Activated CD8-positive, alpha-beta memory T cell treated with anti-CD3 and anti-CD28 coated beads for 24 hours (primary cell): ENCODE measurements at regions not wholly inside any gene's neighbourhood (a gene's known extent, or its start where the extent isn't known, plus 50 kb on each side); places are given as distances from the start of the nearest gene placed in this dataset.
"Not testable (repeated sequence)": the region's sequence is repeated elsewhere in the genome, so short reads cannot be mapped to it uniquely, and the experiment has no call there.

Experiments
- DNase-seq: peaks from one replicate; pipeline ENCODE4 v3.0.0-alpha.2; 2020

DNA sequence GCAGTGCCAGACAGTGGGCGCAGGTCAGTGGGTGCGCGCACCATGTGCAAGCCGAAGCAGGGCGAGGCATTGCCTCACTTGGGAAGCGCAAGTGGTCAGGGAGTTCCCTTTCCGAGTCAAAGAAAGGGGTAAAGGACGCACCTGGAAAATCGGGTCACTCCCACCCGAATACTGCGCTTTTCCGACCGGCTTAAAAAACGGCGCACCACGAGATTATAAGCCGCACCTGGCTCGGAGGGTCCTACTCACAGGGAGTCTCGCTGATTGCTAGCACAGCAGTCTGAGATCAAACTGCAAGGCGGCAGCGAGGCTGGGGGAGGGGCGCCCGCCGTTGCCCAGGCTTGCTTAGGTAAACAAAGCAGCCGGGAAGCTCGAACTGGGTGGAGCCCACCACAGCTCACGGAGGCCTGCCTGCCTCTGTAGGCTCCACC is 77.9 kb downstream of the NR4A2 start:
- DNase-seq = peak; percentile 59

DNA sequence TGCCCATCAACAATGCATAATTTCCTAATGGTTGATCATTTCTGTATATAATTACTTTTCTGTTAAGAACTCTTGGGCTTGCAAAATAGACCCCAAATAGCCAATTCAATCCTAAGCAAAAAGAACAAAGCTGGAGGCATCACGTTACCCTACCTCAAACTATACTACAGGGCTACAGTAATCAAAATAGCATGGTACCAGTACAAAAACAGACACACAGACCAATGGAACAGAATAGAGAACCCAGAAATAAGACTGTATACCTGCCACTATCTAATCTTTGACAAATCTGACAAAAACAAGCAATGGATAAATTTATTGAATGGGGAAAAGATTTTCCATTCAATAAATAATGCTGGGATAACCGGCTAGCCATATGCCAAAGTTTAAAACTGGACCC is 78.8 kb downstream of the NR4A2 start:
- DNase-seq = no peak

DNA sequence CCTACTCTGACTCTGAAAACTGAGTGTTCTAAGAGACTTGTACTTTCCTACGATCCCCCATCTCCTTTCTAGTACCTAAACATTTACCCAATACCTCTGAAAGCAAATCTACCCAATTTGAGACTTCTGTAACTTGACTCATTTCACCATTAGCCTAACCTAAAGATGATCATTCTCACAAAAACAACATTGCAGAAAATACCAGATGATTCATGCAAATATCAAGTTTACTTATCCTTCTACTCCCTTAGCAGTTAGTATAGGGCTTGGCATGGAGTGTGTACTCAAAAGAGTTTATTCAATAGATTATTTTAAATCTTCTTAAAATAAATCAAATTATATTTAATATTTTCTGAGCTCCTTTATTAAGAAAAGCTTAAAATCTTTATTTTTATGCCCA is 89.6 kb downstream of the NR4A2 start:
- DNase-seq = no peak

DNA sequence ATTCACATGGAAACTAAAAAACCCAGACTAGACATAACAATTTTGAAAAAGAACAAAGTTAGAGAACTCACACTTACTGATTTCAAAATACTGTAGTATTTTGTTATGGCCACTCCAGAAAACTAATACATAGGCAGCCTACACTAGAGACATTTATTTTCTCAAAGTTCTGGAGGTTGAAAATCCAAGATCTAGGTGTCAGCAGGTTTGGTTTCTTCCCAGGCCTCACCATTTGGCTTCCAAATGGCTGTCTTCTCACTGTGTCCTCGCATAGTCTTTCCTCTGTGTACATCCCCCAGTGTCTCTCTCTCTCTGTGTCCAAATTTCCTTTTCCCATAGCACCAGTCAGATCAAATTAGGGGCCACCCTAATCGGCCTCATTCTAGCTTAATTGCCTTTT is 95.0 kb downstream of the NR4A2 start:
- no peak for DNase-seq

DNA sequence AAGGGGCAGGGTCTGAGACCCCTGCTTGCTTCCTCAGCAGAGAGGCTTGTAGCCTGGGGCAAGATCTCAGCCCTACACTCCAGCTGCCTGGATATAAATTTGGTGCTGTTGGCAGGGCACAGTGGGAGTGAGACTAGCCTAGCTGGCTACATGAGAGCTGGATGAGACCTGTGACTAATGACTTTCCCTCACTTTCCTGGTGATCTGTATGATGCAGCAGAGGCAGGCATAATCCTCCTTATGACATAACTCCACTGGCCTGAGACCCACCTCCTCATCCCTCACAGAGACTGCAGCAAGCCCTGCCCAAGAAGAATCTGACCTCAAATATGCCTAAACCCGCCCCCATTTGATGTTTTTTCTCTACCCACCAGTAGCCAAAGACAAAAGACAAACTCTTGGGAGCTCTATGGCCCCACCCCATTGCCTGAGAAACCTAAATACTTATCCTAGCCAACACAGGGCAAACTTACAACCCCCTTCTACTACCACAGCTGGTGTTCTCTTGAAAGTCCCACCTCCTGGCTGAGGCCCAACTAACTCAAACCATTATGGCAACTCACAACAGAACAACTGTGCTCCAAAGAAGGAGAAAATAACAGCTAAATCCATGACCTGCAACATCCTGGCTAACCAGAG is 102.7 kb downstream of the NR4A2 start:
- no peak for DNase-seq

DNA sequence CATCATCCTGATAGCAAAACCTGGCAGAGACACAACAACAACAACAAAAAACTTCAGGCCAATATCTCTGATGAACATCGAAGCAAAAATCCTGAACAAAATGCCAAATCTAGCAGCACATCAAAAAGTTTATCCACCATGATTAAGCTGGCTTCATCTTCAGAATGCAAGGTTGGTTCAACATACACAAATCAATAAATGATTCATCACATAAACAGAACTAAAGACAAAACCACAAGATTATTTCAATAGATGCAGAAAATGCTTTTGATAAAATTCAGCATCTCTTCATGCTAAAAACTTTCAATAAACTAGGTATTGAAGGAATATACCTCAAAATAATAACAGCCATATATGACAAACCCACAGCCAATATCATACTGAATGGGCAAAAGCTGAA is 109.2 kb downstream of the NR4A2 start:
- DNase-seq = not testable (repeated sequence)

DNA sequence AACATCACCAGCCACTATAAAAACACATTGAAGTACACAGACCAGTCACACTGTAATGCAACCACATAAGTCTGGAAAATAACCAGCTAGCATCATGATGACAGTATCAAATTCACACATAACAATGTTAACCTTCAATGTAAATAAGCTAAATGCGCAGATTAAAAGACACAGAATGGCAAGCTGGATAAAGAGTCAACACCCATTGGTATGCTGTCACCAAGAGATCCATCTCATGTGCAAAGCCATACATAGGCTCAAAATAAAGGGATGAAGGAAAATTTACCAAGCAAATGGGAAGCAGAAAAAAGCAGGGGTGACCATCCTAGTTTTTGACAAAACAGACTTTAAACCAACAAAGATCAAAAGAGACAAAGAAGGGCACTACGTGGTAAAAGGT is 110.8 kb downstream of the NR4A2 start:
- DNase-seq = no peak

DNA sequence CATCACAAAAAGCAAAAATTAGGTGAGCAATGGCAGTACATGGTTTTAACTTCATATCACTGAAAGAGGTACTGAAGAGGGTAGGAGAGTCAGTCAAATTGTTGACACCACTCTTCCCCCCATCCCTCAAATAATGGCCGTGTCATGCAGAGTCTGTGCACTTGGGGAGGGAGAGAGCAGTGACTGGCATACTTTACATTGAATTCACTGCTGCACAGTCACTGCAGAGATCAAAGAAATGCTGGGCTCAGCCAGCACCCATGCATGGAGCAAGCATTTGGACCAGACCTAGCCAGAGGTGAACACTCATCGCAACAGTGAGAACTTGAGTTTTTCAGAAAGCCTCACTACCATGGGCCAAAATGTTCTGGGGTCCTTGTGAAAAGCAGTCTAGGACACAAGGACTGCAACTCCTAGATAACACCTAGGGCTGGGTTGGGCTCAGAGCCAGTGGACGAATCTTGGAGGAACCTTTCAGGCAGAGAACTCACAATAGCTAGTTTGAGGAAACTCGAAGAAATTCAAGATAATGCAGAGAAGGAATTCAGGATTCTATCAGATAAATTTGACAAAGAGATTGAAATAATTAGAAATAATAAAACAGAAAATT is 112.9 kb downstream of the NR4A2 start:
- DNase-seq = no peak

DNA sequence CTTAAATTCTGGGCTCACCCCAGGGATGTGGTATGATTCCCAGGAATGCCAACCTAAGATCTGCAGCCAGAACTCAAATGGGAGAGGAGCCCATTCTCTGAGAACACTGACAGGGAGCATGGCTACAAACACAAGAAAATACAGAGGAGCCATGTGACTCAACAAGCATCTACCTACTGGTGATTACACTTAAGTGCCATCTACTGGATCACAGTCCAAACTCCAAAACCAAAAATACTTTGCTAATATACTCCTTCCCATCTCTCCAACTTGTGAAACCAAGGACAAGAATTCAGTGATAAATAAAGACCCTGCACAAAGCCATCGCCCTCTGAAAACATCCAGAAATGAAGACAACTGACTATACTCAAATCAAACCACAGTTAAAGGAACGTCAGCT is 116.9 kb downstream of the NR4A2 start:
- DNase-seq = no peak

DNA sequence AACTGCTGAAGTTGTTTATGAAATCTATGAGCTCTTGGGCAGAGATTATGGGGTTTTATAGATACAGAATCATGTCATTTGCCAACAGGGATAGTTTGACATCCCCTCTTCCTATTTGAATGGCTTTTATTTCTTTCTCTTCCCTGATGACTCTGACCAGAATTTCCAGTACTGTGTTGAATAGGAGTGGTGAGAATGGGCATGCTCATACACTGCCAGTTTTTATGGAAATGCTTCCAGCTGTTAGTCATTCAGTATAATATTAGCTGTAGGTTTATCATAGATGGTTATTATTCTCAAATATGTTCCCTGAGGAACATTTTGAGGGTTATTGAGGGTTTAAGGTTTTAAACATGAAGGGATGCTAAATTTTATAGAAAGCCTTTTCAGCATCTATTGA is 121.2 kb downstream of the NR4A2 start:
- DNase-seq = no peak

DNA sequence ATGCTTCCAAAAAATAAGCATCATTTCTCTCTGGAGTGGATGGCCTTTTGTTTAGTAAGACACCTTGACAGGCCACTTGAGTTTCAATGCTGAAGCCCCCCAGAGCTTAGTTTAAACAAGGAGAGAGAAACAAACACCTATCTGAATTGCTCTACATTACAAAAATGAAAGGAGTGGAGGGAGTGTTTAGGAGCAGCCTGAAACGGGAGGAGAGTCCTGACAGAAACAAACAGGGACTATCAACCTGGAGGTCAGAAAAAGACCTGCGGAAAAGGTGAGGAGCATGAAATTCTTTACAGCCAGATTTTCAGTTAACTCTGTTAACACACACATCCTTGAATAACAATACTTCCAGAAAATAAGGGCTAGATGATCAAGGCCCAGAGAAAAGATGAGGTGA is 126.2 kb downstream of the NR4A2 start:
- no peak for DNase-seq

DNA sequence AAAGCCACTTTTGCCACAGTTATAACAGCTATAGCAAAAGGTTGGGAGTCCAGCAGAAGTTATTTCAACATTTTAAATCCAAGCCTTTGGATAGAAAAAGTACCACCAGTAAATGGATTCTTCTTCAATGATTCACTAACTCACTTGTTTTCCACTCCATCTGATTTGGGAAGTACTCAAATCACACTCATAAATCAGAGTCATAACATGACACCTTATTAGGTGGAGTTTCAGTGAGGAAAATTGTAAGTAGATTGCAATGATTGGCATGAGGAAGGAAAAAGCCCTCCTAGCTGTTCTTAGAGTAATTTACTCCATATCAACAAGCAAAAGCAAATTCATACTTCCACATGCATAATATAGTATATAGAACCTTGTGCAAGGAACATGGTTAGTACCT is 132.9 kb downstream of the NR4A2 start:
- DNase-seq = no peak

DNA sequence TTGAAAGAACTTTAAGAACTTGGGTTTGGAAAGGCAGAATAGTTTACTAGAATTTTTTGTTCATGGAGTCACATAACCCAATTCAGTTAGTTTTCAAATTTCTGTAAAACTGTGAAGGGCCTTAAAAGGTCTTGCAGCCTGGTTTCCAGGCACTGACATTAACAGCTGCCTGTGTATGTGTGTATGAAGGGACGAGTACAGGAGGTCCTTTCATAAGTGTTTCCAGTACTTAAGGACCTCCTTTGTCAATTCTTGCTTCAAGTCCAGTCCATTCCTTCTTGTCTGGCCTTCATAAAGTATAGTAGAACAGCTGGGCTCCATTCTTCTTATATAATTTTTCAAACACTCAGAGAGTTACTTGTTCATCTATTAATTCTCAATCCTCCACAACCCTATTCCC is 136.5 kb downstream of the NR4A2 start:
- no peak for DNase-seq

DNA sequence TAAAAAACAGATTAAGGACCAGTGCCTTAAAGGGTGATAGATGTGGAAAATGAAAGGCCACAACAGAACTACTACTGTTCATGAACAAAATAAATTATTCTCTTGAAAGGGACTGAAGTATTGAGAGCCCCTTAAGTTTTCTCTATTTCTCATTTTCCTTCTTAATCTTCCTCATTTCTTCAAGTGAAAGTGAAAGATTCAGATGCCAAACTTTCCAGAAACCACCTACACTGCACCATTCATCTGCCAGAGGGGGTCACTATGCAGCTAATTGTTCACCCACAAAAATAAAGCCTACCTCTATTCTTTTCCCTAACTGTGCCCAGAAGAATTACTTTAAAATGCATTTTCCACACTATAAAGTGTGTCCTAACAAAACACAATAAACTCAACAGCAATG is 140.1 kb downstream of the NR4A2 start:
- no peak for DNase-seq

DNA sequence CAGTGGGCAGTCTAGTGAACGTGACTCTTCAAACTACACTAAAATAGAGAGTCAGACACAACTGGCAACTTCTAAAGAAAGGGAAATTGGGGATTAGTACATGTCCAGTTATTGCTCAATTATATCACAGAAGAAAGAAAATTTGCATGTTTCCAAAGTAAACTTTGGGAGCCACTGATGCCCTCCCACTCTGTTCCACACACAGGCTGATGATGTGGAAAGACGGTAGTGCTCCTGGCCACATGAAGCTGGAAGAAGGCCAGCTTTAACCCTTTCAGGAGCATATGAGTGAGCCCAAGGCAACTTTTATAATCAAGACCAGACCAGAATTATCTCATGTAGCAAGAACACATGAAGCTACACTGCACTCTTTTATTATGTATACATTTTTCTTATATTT is 141.0 kb downstream of the NR4A2 start:
- no peak for DNase-seq

DNA sequence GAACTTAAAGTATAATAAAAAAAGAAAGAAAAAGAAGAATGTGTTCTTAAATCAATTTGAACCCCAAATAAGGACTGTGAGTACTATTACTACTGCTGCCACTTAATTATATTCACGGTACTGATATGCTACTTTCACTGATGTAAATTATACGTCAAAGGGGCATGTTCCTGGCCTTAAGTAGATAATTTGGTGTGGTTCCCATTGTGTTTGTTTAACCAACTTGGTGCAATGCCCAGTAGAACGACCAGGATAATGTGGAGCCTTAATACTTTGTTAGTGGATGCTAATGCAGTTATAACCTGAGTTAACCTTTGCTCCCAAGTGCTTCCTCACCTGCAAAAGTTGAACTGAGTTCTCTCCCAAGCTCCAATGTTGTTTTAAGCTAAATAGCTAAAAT is 142.0 kb downstream of the NR4A2 start:
- DNase-seq = no peak

DNA sequence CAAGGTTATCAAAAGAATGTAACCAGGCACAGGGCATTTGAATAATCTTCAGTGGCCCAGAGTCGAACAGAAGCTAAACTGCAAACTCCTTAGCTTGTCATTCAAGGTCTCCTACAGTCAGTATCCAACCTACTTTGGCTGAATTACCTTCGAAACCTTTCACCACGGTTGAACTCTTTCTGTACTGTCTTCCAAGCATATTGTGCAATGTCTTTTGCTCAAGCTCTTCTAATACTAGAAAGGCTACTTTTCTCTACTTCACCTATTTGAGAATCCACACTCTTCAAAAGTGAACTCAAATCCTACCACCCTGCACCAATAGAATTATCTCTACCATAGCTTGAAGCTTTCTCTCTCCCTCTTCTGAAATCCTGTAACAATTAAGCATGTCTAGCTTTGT is 142.9 kb downstream of the NR4A2 start:
- no peak for DNase-seq

DNA sequence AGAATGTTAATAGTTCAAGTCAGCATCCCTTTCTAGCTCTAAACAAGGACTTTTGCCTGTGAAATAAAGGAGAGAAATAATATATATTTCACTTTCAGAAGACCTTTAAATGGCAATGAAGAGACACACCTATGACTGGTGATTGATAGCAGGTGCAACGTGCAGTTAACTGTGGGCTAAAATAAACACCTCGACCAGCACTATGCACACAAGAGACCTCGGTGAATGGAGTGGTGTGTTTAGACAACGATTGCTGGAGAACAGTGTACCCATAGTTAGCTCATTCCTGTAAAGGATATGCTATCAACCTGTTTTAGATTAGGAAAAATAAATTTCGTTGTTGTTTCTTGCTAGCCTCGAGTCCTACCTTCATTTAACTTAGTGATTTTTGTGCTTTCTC is 143.4 kb downstream of the NR4A2 start:
- DNase-seq = no peak

DNA sequence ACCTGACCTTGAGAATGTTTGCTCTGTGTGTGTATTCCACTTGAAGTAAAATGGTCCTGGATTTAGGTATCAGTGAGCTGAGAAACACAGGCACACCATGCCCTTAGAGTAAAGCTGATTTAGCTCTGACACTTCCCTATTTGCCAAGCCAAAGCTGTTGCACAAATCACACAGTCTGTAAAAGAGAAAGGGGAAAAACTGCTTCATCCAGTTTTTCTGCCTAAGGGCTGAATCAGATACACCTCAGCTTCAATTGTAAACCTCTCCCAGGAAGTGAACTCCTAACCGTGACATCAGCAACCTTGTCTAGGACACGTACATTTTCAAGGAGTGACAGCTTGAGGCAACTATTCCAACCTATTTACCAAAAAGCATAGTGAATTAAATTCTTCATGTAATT is 150.4 kb downstream of the NR4A2 start:
- DNase-seq = no peak

DNA sequence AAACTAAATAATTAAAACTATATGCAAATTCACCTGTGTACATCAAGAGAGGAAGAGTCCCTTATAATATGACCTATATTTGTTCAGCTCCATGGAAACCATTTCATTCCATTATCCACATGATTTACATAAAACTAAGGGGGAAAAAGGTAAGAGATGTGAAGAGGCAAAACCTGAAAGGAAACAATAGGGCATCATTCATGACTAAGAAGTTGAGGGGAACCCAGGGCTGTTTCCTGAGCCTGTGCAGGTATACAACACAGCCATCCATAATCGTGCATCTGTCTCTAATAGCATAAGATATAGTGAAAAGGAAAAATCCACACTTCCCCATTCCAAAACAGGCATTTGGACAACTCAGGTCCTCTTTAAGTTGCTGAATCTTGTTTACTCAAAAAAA is 151.3 kb downstream of the NR4A2 start:
- DNase-seq = no peak

DNA sequence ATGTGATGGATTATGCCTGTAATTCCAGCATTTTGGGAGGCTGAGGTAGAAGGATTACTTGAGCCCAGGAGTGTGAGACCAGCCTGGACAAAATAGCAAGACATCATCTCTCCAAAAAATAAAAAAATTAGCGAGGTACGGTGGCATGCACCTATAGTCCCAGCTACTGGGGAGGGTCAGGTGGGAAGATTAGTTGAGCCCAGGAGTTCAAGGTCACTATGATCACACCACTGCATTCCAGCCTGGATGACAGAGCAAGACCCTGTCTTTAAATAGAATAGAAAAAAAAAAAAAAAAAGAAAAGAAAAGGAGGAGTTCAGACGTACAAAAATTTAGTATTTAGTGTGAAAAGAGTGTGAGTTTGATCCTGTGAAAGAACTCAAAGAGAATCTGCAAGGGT is 154.9 kb downstream of the NR4A2 start:
- DNase-seq = no peak

DNA sequence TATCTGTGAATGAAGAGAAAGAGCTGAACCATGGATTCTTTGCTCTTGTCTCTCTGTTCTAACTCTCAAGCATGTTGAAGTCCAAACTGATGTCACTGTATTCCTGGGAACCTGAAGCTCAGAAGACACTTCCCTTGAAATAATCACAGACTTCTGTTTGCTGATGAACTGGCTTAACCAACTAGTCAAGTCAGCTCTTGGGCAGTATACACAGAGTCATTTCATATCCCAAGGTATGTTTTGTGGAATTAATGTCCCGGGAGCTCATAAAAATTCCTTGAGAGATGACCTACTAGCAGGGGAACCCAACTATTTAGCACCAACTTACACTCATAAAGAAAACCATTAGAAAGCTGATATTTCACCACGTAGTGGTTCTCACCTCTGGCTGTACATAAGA is 156.6 kb downstream of the NR4A2 start:
- DNase-seq = no peak

DNA sequence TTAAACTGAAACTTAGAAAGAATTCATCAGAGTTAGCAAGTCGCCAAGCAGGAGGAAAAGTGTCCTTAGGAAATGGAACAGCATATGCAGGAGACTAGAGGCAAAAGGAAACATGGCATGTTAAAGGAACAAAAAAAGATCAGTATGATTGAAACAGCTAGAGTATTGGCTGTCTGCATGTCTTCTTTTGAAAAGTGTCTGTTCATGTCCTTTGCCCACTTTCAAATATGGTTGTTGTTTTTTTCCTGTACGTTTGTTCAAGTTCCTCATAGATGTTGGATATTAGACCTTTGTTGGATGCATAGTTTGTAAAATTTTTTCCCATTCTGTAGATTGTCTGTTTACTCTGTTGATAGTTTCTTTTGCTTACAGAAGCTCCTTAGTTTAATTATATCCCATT is 161.6 kb downstream of the NR4A2 start:
- DNase-seq = no peak

DNA sequence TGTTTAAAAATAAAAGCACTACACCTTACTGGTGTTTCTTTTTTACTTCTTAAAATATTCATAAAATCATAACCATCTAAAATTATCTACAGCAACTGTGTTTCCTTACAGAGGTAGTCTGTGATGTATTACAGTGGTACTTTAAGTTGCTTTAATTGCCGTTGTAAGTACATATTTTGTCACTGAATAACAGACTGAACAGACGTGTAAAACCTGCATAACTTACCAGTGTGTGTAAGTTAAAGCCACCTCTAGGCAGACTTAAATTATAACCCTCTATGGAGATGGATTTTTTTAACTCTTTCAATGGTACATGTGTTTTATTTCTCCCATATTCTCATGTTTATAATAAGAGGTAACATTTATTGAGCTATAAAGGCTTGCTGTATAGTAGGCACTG is 166.8 kb downstream of the NR4A2 start:
- DNase-seq = no peak

DNA sequence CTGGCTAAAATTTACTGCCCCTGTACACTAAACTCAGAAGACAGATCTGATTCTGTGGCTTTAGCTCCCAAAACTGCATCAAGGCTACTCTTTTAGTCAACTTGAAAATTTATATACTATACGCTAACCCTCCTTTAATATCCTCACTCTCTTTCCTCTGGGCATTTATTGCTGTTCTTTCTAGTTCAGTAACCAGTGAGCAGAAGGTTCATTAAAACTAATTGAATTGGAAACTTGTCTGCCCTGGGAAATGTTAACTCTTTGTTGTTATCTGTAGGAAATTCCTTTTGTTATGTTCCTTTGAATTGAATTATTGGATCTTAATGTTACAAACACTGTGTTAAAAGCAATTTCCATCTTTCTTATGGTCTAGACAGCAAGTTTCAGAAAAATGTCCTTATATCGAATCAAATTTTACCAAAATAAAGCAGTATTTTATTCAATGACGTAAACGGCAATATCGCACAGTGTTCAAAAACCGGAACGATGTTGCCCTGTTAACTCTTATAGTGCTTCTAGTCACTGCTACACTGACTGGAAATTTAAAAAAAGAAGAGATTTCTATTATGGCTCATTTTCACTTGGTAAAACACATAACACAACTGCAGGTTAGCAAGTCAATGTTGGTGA is 168.3 kb downstream of the NR4A2 start:
- no peak for DNase-seq
